ENCODE measurements at regions not wholly inside any gene's neighbourhood (a gene's known extent, or its start where the extent isn't known, plus 50 kb on each side); places are given as distances from the start of the nearest gene placed in this dataset.

GRCh38 chr6:137705160-137706082 lies 161.6 kb upstream of the TNFAIP3 start:
- TF ChIP-seq, protein P1, sequence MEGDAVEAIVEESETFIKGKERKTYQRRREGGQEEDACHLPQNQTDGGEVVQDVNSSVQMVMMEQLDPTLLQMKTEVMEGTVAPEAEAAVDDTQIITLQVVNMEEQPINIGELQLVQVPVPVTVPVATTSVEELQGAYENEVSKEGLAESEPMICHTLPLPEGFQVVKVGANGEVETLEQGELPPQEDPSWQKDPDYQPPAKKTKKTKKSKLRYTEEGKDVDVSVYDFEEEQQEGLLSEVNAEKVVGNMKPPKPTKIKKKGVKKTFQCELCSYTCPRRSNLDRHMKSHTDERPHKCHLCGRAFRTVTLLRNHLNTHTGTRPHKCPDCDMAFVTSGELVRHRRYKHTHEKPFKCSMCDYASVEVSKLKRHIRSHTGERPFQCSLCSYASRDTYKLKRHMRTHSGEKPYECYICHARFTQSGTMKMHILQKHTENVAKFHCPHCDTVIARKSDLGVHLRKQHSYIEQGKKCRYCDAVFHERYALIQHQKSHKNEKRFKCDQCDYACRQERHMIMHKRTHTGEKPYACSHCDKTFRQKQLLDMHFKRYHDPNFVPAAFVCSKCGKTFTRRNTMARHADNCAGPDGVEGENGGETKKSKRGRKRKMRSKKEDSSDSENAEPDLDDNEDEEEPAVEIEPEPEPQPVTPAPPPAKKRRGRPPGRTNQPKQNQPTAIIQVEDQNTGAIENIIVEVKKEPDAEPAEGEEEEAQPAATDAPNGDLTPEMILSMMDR (IDR thresholded peaks at IDR 0.05; ENCODE audit: low read length) = peak; percentile 63
- no peak for TF ChIP-seq EZH2 (IDR thresholded peaks at IDR 0.05; ENCODE audit: borderline replicate concordance, low read length)

Measured in OCI-LY1 (cell line).